HG03439 (cell line): ENCODE measurements at regions not wholly inside any gene's neighbourhood (a gene's known extent, or its start where the extent isn't known, plus 50 kb on each side); places are given as distances from the start of the nearest gene placed in this dataset.
"Not testable (repeated sequence)": the region's sequence is repeated elsewhere in the genome, so short reads cannot be mapped to it uniquely, and the experiment has no call there.

Experiments used
- ATAC-seq: cut with Tn5 transposase; IDR thresholded peaks from one replicate; pipeline ENCODE4 v1.9.1; 2021; ENCODE audit warnings: mild to moderate bottlenecking, moderate library complexity; ENCODE audit not compliant: unreplicated experiment

DNA sequence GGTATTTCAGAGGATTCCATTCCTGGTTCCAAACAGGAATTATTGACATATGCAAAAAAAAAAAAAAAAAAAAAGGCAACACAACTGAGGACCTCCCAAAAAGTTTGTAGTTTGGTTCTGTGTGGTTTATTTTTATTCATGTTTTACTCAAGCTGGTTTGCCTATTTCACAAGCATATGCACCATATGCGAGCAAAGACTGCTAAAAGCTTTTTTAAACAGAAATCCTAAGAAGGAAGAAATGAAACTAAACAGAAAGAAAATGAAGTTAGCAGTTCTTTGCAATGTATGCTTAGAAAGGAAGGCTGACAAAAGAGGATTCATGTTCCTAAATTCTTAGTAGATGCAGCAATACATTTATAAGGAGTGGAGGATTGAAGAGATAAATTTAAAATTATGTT lies 487.6 kb upstream of the FLRT2 start:
- no peak for ATAC-seq

DNA sequence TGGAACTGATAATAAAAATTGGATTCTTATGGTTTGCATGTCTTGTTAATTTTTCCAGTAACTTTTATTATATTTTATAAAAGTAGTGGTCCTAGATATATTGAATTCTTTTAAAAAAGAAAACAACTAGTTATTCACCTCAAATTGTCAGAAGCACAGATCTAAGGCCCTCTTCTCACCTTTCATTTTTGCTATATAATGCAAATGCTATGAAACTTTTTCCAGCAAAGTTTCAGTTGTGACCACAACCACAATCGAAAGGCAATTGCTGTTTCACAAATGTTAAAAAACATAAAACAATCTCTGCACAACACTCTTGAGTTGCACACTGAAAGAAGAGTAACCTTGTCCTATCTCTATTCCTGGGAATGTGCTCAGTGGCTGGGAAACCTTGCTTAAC lies 479.8 kb upstream of the FLRT2 start:
- ATAC-seq = no peak

DNA sequence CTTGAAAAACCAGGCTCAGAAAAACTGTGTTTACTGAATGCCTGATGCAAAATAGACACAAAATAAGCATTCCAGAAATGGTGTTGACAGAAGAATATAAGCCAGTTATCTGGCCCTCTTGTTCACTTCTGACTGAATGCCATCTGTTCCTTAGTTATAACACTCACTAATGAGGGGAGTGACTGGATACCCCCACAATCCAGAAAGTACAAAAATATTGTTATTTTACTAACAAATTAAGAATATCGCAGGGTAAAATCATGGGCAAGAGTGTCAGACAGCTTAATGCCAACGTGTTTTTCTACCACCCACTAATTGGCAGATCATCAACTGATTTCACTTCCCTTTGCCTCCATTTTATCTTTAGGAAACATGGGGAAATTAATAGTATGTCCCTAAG lies 477.3 kb upstream of the FLRT2 start:
- ATAC-seq = no peak

DNA sequence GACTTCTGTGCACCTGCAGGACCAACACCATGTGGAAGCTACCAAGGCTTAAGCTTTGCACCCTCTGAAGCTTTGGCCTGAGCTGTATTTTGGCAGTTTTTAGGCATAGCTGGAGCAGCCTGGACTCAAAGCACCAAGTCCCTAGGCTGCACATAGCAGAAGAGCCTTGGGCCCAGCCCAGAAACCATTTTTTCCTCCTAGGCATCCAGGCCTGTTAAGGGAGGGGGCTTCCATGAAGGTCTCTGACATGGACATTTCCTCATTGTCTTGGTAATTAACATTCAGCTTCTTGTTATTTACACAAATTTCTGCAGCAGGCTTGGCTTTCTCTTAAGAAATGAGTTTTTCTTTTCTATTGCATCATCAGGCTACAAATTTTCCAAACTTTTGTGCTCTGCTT lies 475.8 kb upstream of the FLRT2 start:
- ATAC-seq = no peak

DNA sequence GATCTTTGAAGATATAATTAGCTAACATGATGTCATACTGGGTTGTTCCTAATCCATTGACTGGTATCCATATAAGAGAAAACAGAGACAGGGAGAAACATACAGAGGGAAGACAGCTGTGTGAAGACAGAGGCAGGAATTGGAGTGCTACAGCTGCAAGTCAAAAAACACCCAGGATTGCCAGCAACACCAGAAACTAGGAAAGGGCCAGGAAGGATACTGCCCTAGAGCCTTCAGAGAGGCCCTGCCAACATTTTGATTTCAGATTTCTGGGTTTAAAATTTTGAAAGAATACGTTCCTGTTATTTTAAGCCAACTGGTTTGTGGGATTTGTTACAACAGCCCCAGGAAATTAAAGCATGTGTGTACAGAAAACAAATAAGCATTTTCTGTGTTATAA lies 473.7 kb upstream of the FLRT2 start:
- no peak for ATAC-seq

DNA sequence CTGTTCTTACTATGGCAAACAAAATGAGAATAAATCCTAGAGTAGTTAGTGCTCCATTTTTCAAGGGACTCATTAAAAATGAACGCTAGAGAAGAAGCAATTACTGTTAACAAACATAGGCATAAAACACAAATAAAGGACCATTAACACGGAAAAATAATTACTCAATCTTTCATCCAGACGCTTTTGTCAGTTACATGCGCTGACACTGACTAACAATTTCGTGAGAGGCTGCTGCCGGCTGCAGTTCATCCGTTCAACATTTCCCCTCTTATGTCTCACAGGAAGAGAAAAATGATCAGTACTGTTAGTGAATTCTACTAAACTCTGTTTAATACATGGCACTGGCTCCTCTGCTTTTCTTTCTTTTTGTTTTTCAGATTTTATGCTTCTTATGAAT lies 472.7 kb upstream of the FLRT2 start:
- ATAC-seq = no peak

DNA sequence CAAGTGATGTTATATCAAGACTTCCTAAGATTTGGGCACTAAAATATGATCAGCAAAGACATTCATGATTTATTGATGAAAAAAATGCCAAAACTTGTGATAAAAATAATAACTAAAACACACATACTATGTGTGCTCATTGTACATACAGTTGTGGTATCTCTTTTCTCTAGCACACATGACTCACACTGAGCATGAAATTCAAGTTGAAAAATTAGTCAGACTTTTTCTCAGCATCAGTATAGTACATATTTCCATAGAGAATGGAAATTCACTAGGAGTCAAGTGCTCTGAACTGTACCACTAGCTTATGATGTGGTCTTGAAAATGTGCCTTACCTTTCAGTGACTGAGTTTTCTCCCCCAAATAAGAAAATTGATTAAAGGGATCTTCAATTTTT lies 471.8 kb upstream of the FLRT2 start:
- ATAC-seq = no peak

DNA sequence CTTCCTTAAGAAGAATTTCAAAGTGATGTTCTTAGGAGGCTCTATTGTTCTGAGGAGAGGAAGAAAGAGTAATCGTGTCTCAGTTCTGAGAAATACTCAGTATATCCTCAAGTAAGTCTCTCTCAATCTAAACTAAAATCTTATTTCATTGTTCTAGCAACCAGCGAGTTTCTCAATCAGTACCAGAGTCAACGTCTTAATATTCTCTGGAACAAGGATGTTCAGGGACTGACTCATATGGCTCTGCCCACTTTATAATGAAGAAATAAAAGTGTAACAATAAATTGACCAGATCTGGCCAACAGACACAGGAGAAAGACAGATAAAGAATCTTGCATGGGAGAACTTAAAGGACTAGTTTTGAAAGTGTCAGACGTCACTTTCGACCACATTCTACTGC lies 469.8 kb upstream of the FLRT2 start:
- ATAC-seq = no peak

DNA sequence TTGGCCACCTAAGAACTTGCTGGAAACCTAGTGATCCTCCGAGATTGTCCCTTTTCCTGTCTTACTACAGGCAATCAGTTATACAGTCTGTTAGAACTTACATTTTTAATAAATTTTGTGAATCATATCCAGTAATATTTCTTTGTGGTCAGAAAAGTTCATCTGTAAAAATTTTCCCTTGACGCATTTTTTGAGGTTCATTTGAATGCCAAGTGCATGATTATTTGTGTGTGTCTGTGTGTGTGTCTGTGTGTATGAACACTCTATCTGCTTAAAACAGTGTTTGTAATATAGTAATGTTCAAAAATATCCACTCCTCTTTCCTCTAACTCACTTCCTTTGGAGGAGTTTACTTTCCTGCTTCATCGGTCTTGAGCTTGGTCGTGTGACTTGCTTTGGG lies 468.7 kb upstream of the FLRT2 start:
- ATAC-seq = no peak

DNA sequence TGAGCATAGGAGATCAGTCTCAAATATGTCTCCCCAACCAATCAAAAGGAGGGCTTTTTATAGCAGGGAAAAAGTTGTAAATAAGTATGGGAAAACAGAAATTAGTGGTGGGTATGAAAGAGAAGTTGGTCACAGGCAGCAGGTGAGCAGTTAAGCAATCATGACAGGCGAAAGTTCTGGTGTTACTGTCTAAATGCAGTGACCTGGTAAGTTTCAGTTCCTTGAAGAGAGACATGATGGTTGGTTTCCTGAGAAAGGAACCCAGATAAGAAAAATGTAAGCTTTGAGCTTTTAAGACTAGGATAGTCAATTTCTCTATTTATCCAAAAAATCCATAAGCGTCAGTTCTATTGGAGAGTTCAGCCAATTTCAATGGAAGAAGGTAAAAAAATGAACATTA lies 466.2 kb upstream of the FLRT2 start:
- no peak for ATAC-seq

DNA sequence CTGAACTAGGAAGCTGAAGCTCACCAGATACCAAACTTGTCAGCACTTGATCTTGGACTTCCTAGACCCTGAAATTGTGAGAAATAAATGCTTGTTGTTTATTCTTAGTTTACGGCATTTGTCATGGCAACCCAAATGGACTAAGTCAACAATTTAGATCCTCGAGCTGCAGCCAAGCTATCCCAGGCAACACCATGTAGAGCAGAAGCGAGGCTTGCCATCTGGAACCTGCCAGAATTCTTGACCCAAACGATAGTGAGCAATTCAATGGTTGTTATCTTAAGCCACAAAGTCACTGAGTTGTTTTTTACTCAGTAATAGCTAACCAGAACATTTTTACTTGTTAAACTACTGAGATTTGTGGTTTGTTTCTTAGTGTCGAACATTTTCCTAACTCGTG lies 458.5 kb upstream of the FLRT2 start:
- ATAC-seq = no peak

DNA sequence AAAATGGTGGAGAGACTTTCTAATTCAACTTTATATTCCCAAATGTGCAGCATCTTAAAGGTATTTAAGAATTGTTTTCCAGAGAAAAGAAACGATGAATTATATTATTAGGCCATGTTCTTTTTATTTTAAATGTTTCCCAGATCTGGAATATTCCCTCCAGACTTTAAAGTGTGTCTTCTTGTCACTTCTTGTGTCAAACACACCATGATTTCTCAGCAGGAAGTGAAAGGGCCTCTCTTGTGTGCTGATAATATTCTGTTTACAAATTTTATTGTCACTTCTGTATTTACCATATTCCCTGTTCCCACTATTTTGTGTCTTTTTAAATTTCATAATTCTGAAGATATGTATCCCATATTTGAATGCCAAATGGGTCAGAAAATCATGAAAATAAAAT lies 455.0 kb upstream of the FLRT2 start:
- no peak for ATAC-seq

DNA sequence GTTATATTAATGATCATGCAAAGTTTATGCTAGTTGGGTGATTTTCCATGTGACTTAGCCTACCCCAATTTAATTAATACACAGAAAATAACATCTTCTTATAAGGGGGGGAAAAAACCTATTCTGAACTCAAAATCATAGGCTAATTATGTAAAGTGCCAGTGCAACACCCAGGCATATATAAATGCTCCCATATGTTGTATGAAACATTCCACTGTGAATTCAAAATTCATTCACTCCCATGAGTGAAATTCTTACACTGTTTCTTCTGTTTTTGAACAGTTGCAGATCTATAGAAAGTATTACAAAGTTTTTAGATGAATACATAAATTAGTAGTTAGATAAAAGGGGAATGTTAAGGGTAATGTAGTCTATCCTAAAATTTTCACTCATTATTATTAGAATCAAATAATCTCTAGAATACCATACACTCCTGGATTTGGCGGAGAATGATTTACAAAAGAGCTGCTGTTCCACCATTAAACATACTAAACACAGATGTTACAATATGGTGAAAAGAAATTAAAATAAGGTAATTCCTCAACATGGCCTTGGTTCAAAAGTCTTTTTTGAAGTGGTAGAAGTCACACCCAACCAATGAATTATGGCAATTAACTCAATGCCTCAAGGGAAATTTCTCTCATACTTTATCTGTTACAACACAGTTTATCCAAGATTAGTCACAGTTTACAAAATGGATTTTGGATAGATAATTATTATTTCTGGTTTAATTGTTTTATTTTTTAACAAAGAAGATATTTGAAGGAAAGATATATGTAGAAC lies 454.1 kb upstream of the FLRT2 start:
- no peak for ATAC-seq

DNA sequence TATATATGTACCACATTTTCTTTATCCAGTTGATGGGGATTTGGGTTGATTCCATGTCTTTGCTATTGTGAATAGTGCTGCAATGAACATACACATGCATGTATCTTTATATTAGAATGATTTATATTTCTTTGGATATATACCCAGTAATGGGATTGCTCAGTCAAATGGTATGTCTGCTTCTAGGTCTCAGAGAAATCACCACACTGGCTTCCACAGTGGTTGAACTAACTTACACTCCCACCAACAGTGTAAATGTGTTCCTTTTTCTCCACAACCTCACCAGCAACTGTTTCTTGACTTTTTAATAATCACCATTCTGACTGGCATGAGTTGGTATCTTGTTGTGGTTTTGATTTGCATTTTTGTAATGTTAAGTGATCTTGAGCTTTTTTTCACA lies 452.2 kb upstream of the FLRT2 start:
- not testable (repeated sequence) for ATAC-seq

DNA sequence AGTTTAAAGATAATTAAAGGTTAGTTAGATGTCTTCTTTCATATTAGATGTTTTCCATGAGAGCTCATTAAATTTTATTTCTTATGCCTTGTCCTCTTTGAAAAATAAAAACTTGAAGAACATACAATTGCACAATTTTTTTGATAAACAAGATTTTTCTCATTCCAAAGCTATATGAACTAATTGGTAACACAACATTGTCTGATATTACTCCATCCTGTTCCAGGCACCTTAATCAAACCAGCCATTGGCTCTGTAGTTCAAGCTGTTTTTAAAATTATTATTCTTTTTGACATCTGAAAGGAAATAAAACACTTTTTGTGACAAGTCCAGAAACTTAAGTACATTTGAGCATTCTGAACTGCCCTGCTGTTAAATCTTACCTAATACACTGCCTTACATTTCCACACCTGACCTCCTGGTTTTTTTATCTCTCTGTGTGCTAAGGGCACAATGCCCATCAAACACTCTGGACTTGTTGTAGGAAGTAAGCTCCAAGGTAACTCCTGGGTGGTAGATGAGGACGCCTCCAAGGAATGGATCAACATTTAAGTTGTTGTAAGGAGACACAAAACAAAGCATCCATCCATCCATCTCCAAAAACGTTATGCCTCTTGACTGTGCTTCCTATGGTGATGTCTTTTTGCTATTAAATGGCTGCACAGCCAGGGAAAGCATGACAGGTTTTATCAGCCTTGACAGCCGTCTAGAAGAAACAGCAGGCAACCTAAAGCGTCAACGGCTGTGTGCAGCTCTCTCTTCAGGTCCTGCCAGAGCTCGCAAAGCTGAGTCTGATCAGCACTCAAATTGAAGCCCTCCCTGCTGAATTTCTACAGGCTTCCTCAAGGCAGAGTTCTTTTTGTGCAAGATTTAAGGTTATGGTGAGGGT lies 449.9 kb upstream of the FLRT2 start:
- no peak for ATAC-seq

DNA sequence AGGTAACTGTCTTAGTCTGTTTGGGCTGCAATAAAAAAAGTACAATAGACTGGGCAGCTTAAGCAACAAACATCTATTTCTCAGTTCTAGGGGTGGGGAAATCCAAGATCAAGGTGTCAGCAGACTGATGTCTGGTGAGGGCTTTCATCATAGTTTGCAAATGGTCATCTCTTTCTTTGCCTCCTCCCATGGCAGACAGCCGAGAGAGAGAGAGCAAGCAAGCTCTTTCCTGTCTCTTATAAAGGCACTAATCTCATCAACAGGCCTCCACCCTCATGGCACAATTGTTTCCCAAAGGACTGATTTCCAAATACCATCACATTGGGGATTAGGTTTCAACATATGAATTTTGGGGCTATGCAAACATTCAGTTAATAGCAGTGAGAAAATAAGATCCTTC lies 445.6 kb upstream of the FLRT2 start:
- ATAC-seq = no peak

DNA sequence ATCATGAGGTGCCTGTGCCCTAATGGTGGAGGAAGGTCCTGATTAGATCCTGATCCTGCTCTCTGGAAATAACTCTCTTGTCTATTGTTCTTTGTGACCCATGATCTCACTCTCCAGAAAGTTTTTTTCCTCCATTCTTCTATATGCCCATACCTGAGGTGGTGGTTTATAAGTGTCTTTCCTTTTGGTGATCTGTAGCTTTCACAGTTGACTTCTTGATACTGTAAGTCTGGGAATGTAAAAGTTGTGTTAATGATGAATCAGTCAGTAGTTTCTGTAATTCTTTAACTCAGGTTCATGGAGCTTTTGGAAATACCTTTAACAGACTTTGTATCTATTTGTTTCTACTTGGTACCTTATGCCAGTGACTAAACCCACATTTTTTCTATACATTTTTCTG lies 444.0 kb upstream of the FLRT2 start:
- no peak for ATAC-seq

DNA sequence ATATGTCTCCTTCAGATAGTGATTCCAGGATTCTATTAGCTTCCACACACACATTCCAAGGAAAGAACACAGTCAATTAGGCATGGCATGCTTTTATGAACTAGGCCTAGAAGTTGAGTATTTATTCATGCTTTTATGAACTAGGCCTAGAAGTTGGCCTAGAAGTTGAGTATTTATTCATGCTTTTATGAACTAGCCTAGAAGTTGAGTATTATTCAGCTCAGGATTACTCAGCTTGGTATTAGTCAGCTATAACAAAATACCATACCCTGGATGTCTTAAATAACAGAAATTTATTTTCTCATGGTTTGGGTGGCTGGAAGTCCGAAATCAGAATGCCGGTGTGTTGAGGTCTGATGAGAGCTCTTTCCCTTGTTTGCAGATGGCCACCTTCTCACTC lies 442.7 kb upstream of the FLRT2 start:
- no peak for ATAC-seq

DNA sequence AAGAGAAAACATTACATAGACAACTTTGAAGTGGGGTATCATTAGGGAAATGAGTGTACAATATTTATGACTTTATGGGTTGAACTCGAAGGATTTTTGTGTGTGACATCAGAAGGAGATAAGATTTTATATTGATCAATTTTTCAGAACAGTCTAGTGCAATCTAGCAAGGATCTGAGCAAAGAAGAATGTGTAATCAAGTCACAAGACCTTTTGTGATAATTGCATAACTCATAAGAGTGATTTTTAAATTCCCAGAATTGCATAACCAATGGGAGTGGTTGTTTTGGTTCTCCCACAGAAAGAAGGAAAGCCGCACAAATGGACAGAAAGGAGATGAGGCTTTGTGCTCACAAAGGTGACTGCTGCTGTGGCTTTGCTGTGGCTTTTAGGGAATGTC lies 441.8 kb upstream of the FLRT2 start:
- no peak for ATAC-seq

DNA sequence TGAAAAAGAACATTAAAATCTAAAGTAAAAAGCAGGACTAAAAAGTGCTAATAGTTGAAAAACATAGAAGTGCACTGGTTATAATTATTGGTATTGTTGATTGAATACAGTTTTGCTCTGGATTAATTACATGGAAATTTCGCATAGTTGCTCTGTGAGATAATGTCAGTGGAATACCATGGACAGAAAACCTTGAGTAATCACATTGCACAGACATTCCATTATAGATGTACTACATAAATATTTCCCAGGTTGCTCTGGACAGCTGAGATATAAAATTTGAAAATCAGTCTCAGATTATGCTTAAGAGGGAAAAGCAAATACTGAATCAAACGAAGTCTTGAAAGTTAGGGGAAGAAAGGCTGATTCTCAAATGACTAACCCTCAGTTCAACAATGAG lies 439.3 kb upstream of the FLRT2 start:
- no peak for ATAC-seq

DNA sequence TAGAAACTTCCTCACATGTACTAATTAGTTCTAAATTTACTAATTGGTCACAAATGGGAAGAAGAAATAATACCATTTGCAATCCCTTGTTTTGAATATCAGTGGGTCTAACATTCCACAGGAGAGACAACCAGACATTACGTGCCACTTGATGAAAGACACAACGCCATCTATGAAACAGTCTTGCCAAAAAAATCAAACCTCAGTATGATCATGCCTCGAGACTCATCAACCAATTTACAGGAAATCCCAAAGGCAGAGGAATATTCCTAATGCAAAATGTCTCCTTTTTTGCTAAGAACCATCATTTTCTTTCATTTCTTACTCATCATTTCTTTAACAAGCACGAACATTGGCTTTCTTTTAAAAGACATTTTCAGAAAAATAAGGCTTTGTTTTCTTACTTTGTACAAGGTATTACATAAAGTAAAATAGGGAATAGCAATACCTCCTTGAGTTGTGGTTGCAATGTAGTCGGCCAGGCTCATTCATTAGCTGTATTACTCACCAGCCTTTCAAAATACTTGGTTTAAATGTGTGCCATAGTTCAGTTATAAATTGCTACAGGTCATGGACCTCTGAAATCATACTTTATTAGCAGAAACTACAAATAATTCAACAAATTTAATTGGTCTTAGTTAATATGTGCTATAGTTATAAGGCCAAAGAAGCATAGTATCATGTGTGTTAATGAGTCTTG lies 436.2 kb upstream of the FLRT2 start:
- no peak for ATAC-seq

DNA sequence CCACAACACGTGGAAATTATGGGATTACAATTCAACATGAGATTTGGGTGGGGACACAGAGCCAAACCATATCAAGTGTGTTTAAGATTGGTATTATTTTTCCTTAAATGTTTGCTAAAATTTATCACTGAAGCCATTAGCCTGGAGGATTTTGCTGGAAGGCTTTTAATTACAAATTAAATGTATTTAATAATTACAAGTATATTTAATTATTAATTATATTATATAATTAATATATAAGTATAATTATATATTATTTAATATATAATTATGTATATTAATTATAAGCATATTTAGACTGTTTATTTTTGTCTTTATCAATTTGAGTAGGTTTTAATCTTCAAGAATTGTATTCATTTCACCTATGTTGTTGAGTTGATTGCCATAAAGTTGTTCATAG lies 427.4 kb upstream of the FLRT2 start:
- ATAC-seq = no peak
